Pons (tissue), 1 donor: ENCODE measurements at regions not wholly inside any gene's neighbourhood (a gene's known extent, or its start where the extent isn't known, plus 50 kb on each side); places are given as distances from the start of the nearest gene placed in this dataset.

Source experiments
- DNase-seq: peaks from one replicate; pipeline ENCODE4 v3.0.0-alpha.2; 2016; ENCODE audit warnings: low spot score

GRCh38 chr2:48107326-48107925 lies 201.1 kb upstream of the FBXO11 start:
- DNase-seq: no peak

GRCh38 chr2:48108455-48108854 lies 202.2 kb upstream of the FBXO11 start:
- no peak for DNase-seq

DNA sequence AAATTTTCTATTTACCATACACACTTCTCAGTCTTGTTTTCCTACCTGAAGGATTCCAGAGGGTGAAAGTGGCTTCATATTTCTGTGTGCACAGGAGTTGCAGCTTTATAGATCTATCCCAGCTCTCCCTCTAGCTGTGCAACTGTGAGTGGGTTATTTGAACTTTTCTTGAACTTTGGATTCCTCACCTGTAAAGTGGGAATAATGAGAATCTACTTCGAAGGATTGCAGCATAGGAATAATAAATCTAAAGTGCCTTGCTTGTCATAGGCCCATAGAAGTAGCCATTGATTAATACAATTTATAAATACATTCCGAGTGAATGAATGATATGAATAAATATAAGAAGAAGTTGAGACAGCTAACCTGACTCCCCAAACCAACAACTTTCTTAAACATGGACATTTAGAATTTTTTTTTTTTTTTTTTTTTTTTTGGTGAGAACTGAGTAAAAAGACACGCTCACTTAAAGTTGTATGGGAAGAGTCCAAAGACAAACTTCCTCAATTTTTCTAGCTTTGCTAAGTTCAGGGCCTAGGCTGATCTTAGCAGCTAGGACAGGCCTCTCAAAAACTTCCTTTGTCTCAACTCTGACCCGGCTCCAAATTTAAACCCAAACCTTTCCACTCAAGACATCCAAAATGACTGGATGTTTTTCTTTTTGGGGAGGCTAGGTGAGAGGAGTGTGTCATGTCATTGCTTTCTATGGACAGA lies 203.3 kb upstream of the FBXO11 start:
- DNase-seq: peak; percentile 41

GRCh38 chr2:48110492-48110891 lies 204.0 kb upstream of the FOXN2 start:
- peak; percentile 14 for DNase-seq

DNA sequence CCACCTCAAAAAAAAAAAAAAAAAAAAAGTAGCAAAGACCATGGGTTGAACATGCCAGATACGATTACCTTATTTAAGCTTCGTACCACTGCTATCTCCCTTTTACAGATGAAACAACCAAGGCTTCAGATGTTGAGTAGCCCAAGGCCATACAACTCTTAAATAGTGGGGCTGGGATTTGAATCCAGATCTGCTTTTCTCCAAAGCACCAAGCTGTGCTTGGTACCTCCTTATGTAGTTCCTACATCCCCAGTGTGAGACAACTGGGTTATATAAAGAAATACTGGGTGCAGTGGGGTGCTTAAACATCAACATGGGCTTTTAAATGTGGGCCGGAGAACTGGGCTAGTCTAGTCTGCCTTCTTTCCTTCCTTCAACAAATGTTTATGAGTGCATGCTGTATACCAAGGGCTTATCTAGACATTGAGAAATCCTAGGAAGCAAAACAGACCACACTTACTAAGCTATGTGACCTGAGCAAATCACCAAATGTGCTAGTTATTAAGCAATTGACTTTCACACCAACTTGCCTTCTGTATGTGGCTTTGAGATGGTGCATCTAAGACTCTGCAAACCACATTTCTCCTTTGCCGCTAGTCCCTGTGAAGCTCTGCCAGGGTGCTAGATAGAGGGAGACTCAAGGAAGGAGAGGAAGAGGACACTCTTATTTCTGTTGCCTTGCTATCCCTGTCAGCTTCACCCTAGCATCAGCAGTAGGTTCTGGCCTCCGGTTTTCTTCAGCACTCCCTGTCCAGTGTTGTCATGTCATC lies 201.4 kb upstream of the FOXN2 start:
- DNase-seq: no peak

GRCh38 chr2:48113767-48114166 lies 200.7 kb upstream of the FOXN2 start:
- no peak for DNase-seq

DNA sequence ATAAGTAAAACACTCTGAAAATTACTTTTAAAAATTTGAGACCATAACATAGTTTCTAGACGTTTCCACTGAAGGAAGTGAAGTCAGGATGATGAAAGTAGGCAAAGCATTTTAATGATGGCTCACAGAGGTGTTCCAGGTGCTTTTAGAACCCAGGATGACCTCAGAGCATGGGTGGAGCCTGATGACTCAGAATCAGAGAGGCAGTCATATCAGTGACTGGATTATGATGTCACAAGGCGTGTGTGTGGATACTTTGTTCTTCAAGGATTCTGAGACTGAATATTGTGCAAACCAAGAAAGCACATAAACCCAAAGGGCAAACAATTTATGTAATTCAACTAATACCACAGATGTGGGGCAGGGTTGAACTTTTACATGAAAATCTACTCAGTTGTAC lies 200.2 kb upstream of the FOXN2 start:
- DNase-seq: no peak

DNA sequence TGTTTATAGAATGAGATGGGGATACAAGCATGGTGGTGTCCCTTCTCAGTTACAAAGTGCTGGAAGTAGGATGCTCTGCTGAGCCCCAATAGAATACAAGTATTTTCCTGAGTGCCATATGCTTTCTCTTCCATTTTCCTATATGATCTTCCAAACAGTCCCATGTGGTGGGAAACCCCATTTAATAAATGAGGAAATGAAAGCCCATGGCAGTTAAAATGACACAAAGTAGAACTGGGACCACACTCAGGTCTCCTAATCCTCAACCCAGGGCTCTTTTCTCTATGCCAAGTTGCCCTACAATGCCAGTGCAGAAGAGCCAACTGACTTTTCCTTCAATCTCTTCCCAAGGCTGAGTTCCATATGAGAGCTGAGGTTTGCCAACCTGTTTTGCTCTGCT lies 198.0 kb upstream of the FOXN2 start:
- DNase-seq: no peak

- no peak for DNase-seq
Observed at GRCh38 chr2:48118895-48119294, 195.6 kb upstream of the FOXN2 start.

GRCh38 chr2:48120112-48120511 lies 194.4 kb upstream of the FOXN2 start:
- DNase-seq: no peak

- no peak for DNase-seq
Observed at GRCh38 chr2:48120759-48121242, 193.7 kb upstream of the FOXN2 start.

DNA sequence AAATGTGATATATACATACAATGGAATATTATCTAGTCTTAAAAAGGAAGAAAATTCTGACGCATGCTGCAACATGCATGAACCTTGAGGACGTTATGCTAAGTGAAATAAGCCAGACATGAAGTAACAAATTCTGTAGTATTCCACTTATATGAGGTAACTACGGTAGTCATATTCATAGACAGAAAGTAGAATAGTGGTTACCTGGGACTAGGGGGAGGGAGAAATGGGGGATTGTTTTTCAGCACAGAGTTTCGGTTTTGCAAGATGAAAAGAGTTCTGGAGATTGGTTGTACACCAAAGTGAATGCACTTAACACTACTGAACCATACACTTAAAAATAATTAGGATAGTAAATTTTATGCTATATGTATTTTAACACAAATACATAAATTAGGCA lies 192.3 kb upstream of the FOXN2 start:
- DNase-seq: no peak

GRCh38 chr2:48124592-48124991 lies 189.9 kb upstream of the FOXN2 start:
- DNase-seq: no peak

GRCh38 chr2:48126162-48126561 lies 188.3 kb upstream of the FOXN2 start:
- DNase-seq: no peak

DNA sequence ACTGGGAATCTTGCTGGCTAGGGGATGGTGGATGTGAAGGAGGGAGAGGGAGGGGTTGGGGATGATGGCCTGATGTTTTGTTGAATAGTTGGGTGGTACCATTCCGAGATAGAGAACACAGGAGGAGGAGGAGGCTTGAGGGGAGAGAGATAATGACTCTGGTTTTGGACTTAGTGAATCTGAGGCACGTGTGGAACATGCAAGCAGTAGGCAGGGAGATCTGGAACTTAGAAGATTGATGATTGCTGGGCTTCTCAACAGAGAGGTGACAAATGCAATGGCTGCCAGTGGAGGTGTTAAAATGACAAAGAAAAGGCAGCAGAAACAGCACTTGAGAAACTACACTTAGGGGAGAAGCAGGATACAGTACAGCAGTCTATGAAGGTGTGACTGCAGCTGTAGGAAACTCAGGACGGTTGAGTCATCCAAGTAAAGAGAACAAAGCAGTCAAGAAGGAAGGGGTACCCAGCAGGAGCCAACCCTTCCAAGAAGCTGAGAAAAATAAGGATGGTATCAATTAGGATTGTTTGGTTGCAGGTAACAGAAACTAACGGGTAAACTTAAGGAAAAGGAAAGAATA lies 186.8 kb upstream of the FOXN2 start:
- no peak for DNase-seq

DNA sequence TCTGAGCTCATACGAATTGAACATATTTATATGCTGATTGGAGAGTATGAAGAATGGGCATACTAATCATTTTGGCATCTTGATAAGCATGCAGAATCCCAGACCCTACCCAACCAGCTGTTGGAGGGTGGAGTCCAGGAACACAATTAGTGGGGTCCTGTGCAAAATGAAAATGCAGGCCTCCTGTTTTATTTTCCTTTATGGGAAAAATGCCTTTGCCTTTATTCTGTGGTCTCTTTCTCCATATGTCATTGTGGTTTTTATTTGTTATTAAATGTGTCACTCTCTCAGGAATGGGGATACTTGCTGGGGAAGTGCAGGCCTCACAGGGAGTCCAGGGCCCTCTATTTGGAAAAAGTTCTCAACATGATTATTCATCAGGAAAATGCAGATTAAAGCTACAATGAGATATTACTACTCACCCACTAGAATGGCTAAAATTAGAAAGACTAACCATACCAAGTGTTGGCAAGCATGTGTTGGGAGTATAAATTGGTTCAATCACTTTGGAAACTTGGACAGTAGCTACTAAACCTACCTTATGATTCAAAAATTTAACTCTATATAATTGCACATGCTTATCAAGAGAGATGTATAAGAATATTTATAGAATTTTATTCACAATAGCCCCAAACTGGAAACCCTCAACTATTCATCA lies 185.1 kb upstream of the FOXN2 start:
- no peak for DNase-seq

DNA sequence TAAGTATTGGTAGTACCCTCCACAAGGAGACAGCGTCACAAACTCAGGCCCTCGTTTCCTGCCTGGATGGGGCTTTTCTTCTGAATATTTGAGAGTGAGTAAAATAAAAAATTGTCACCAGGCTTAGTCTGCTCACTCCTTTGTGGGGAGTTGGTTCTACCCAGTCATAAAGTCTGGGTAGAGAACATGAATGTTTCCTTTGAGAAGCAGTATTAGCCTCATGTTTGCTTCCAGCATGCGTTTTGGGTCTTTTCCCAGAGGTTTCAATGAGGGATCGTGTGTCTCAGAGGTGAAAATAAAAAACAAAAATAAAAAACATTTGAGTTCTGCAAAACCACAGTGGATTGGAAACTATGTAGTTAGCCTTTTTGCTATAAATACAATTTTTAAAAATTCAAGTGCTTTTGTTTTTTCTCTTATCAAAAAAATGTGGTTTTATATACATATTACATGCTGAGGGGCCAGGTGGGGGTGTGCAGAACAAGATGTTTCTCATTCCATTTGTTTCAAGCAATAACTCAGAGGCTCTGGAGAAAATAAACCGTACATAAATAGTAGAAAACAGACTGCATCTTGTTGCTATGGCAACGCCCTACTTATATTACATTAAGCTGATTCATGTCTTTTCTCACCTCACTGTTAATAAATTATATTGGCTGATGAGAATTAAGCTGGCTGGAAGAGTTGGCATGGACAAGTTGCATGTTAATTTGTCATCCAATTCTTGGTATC lies 182.8 kb upstream of the FOXN2 start:
- no peak for DNase-seq

DNA sequence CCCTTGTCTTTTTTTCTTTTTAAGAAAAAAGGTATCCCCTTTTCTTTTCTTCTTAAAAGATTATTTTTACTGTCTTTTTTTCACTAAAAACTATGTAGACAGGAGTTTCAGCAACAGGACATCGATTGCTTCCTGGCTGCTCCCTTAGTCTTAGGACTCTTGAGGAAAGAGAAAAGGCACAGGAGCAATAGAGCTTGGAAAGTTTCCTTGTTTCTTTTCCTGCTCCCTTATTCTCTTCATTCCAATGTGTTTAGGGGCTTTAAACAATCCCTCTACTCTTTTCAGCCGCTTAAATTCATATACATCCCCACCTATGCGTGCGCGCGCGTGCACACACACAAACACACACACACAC lies 182.2 kb upstream of the FOXN2 start:
- DNase-seq: no peak

DNA sequence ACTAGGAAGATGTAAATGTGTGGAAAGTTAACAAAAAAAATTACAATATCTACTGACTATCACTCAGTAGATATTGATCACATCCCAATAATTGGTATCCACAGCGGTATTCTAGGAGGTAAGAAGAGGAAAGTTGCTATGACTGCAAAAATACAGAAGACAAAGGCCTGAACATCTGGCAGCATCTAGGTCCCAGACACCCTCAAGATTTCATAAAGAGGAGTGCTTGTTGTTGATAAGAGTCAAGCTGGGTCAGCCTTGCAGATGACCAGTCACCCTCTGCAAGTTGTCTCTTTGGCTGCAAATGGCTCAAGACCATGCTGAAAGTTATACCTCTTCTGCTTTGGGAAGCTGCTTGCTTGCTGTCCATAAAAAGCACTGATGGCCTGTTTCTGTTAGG lies 179.8 kb upstream of the FOXN2 start:
- DNase-seq: no peak

DNA sequence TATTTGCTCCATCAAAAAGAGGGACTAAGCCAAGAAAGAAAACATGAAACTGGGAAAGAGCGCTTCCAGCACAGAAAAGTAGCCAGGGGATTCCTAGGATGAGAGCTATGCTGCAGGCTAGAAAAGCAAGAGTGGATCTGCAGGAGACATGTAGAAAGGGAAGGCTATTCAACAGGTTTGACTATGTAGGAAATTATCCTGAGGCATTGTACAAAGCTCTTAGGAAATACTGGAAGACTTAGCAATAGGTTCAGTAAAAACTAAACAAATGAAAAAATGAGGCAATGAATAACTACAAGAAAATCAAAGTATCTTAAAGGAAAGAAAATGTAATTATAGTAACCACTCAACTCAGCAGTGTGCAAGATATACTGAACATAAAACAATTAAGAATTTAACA lies 178.7 kb upstream of the FOXN2 start:
- no peak for DNase-seq

- no peak for DNase-seq
Observed at GRCh38 chr2:48137829-48138228, 176.7 kb upstream of the FOXN2 start.

DNA sequence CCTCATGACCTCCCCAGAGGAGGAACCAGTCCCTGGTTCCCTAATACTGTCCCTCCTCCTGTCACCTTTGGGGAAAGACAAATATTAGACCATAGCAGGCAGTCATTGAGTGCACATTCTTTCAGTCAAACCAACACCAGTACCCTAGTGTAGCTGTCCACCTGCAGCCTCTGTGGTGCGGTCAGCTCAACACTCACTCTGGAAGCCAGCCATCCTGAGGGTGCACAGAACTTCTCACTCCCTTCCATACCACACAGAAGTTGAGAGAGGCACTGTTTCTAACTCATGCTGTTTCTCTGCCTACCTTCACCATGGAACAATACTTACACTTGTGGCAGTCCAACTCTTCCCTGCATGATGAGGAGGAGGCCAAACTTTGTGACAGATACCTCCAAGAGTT lies 175.6 kb upstream of the FOXN2 start:
- DNase-seq: no peak
